Mesodermal cell (in vitro differentiated cells): ENCODE measurements at regions not wholly inside any gene's neighbourhood (a gene's known extent, or its start where the extent isn't known, plus 50 kb on each side); places are given as distances from the start of the nearest gene placed in this dataset.
"Not testable (repeated sequence)": the region's sequence is repeated elsewhere in the genome, so short reads cannot be mapped to it uniquely, and the experiment has no call there.

Source experiments
- H3K27ac ChIP-seq: 2 replicates; pipeline ENCODE4 v1.7.0; 2013; ENCODE audit warnings: mild to moderate bottlenecking, low read depth, low read length, moderate library complexity; ENCODE audit not compliant: severe bottlenecking
- H3K36me3 ChIP-seq: 2 replicates; pipeline ENCODE4 v1.7.1; 2013; ENCODE audit warnings: mild to moderate bottlenecking, low read length, moderate library complexity; ENCODE audit not compliant: control insufficient read depth, insufficient read depth
- H3K4me1 ChIP-seq: one replicate; pipeline ENCODE4 v1.7.1; 2013; ENCODE audit warnings: mild to moderate bottlenecking, low read length; ENCODE audit not compliant: insufficient read depth, control insufficient read depth, poor library complexity, severe bottlenecking
- H3K4me3 ChIP-seq: 2 replicates; pipeline ENCODE4 v1.7.0; 2013; ENCODE audit warnings: low read length, control low read depth, mild to moderate bottlenecking; ENCODE audit not compliant: insufficient read depth, poor library complexity, severe bottlenecking; ENCODE audit errors: extremely low read depth
- H3K9me3 ChIP-seq: 2 replicates; pipeline ENCODE4 v1.7.1; 2013; ENCODE audit warnings: mild to moderate bottlenecking, low read length, moderate library complexity; ENCODE audit not compliant: control insufficient read depth
- WGBS, 2 experiments: methylation state at CpG; one replicate each; pipeline ENCODE4 v1.1.5; 2013; ENCODE audit warnings: missing lambda C conversion rate in 2 of 2; ENCODE audit not compliant: insufficient coverage in 2 of 2; 5-methylcytosine and 5-hydroxymethylcytosine counted together

GRCh38 chr6:142016666-142017065, 116.1 kb upstream of the GJE1 start:
- not testable (repeated sequence) for H3K36me3 ChIP-seq, H3K27ac ChIP-seq, H3K9me3 ChIP-seq, H3K4me3 ChIP-seq
- H3K4me1 ChIP-seq: peaks cover 17% of the 10 kb centered on the region
- WGBS, 2 experiments: 83 to 100% methylated on average over 1 to 4 of the region's 5 CpGs

DNA sequence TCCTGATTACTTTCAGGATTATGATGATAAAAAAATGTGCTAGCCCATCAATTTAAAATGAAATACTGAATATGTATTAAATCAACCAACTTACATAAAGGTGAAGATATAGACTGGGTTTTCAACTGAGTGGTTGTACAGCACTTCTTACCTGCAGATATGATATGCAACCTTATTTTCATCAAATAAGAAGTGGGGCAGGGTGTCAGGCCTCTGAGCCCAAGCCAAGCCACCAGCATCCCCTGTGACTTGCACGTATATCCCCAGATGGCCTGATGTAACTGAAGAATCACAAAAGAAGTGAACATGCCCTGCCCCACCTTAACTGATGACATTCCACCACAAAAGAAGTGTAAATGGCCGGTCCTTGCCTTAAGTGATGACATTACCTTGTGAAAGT, 117.3 kb upstream of the GJE1 start:
- H3K36me3 ChIP-seq, H3K9me3 ChIP-seq, H3K4me3 ChIP-seq: not testable (repeated sequence)
- Histone ChIP-seq H3K27ac (peak overlapping the region; percentile 90), H3K4me1 (peaks cover 20% of the 10 kb centered on the region)
- WGBS, 2 experiments: 80% methylated on average over 1 of the region's 2 CpGs; no CpG with 5 or more reads in 1 of the 2 experiments

DNA sequence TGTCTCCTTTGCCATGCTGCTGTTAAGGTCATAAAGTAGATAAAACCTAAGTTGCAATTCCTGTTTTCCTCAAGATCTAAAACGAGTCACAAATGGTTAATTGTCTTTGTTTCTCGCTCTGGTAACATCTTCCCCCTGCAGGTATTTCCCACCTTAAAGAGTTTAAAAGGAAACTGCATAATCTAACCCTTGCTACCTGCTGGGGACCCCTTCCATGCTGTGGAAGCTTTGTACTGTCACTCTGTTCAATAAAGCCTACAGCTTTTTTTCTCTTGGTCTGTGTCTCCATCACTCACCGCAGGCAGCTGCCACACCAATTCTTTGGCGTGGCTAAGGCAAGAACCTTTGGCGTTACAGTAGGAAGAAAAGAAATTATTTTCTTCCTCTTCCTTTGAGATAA, 117.7 kb upstream of the GJE1 start:
- H3K9me3 ChIP-seq: no peaks in the 10 kb centered on the region
- peak overlapping the region; percentile 90 for H3K27ac ChIP-seq
- WGBS, 2 experiments: 0 to 6% methylated on average over 2 of the region's 5 CpGs
- H3K36me3 ChIP-seq: no peaks in the 10 kb centered on the region
- H3K4me1 ChIP-seq: peaks cover 24% of the 10 kb centered on the region
- H3K4me3 ChIP-seq: no peak overlapping the region

DNA sequence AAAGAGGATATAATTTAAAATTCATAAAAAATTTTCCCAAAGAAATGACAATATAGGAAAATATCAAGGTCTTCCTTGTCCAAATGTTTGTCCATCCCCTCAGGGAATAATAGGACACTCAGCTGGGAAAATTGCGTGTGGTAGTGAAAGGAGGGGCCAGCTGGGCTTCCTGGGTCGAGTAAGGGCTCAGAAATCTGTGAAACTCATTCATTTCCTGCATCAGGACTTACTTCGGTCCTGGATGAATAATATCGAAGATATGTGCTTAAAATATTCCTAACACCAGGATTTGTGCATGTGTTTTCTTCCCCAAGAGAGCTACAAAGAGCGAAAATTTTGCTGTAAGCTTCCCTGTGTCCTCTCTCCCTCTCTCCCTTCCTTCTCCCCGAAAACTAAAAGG, 118.2 kb upstream of the GJE1 start:
- Histone ChIP-seq H3K9me3 (no peaks in the 10 kb centered on the region), H3K4me1 (peaks cover 29% of the 10 kb centered on the region), H3K4me3 (no peak overlapping the region), H3K36me3 (no peaks in the 10 kb centered on the region), H3K27ac (peak overlapping the region; percentile 90)
- WGBS, 2 experiments: 8 to 51% methylated on average over 2 of the region's 6 CpGs

DNA sequence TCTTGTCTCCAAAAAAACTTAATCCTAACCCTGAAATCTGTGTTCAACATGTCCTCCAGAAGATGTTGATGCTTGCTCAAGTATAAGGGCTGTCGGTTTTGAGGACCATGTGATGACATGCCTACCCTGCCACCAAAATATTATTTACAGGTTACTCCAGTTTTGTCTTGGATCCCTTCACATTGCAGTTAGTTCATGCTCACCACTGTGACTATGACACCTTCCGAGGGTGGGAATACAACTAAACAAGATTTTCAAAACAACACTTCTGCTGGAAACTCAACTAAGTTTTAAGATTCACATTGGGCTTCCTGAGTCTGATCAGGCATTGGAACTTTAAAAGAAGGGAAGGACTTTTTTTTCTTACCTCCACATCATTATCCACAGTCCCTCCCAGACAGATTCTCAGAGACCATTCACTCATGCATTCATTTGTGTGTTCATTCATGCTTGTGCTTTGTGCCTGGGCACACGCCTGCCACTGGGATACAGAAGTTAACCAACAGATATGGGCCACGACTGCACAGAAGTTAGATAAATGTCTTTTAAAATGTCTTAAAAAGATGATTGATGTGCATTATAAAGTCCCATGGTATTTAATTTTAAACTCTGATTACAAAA, 118.7 kb upstream of the GJE1 start:
- 88 to 100% methylated on average over 1 to 2 of the region's 4 CpGs for WGBS, 2 experiments
- Histone ChIP-seq H3K4me1 (peaks cover 34% of the 10 kb centered on the region), H3K27ac (peak overlapping the region; percentile 90), H3K9me3 (no peaks in the 10 kb centered on the region), H3K36me3 (no peaks in the 10 kb centered on the region), H3K4me3 (no peak overlapping the region)

DNA sequence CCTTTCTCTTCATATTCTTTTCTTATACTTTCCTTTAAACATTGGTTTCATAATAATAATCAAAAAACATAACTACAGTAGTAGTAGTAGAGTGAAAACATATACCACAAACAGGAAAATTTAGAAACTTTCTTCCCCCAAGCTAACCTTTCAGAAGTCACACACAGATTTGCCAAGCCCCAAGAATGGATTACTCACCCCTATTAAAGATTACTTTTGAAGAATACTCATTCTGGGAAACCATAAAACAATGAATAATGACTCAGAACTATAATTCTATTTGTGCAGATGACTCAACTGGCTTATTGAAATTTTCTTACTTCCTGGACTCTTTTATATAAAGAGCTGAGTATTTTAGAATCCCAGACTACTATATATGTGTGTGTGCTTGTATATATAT, 119.4 kb upstream of the GJE1 start:
- Histone ChIP-seq H3K4me1 (peaks cover 37% of the 10 kb centered on the region), H3K27ac (no peak overlapping the region), H3K9me3 (no peaks in the 10 kb centered on the region), H3K36me3 (no peaks in the 10 kb centered on the region), H3K4me3 (no peak overlapping the region)

- H3K36me3 ChIP-seq: no peaks in the 10 kb centered on the region
- H3K27ac ChIP-seq: no peak overlapping the region
- WGBS, 2 experiments: 86 to 100% methylated on average over 1 of the region's 1 CpG
- H3K4me1 ChIP-seq: peaks cover 41% of the 10 kb centered on the region
- H3K9me3 ChIP-seq: peaks cover 4% of the 10 kb centered on the region
- no peak overlapping the region for H3K4me3 ChIP-seq
Observed at GRCh38 chr6:142011775-142012174, 121.0 kb upstream of the GJE1 start.

DNA sequence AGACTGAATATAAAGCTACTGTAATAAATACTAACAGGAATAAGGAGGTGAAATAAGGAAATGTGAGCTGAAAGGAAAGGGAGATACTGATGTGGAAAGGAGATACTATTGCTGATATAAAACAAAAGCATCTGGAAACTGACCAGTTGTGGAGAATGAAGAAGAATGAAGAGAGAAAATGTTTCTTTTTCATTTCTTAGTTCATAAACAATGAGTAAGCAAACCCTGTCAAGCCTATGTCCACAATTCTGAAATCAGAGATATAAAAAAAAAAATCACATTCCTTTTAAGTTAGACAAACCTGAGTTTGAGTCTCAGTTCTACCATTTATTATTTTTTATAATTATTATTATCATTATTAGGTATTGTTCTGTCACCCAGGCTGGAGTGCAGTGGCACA, 121.6 kb upstream of the GJE1 start:
- Histone ChIP-seq H3K9me3 (peaks cover 4% of the 10 kb centered on the region), H3K36me3 (no peaks in the 10 kb centered on the region), H3K27ac (no peak overlapping the region), H3K4me1 (peaks cover 41% of the 10 kb centered on the region), H3K4me3 (no peak overlapping the region)

DNA sequence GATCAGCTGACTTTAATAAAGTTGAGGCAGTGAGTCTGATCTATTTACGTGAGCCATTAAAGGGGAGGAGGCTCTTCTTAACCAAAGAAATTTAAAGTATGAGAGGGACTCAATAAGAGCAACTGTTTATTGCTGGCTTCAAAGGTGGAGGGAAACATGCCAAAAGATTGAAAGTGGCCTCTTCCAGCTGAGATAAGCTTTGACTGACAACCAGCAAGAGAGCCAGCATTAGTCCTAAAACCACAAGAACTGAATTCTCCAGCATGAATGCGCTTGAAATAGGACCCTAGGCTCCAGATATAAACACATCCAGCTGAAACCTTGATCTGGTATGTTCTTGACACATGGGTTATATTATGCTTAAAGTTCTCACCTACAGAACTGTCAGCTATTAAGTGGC, 123.1 kb upstream of the GJE1 start:
- Histone ChIP-seq H3K4me3 (no peak overlapping the region), H3K36me3 (no peaks in the 10 kb centered on the region), H3K9me3 (peaks cover 4% of the 10 kb centered on the region), H3K27ac (peak overlapping the region; percentile 60), H3K4me1 (peaks cover 37% of the 10 kb centered on the region)
- 62 to 84% methylated on average over 1 to 2 of the region's 2 CpGs for WGBS, 2 experiments

DNA sequence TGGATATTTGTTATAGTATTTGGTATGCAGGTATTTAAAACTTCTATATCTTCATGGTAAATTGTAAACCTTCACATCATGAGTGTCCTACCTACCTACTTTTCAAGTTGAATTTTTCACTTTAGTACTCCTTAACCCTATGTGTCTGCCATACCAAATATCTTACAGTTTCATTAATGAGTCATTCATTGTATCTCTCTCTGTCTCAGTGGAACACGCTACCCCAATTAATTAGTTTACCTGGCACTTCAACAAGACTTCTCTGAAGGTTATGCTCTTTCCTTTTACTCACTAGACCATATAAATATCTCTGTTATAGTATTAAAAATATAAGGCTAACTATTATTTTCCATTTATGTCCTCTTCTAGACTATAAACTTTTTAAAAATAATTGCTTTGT, 123.9 kb upstream of the GJE1 start:
- Histone ChIP-seq H3K4me1 (peaks cover 30% of the 10 kb centered on the region), H3K4me3 (no peak overlapping the region), H3K36me3 (no peaks in the 10 kb centered on the region), H3K27ac (no peak overlapping the region), H3K9me3 (peaks cover 4% of the 10 kb centered on the region)
- 80% methylated on average over 1 of the region's 1 CpG; no CpG with 5 or more reads in 1 of the 2 experiments for WGBS, 2 experiments

- no CpG with 5 or more reads among the region's 4 CpGs for WGBS, 2 experiments
- peaks cover 4% of the 10 kb centered on the region for H3K9me3 ChIP-seq
- H3K27ac ChIP-seq: no peak overlapping the region
- peaks cover 25% of the 10 kb centered on the region for H3K4me1 ChIP-seq
- H3K4me3 ChIP-seq: no peak overlapping the region
- H3K36me3 ChIP-seq: no peaks in the 10 kb centered on the region
Observed at GRCh38 chr6:142008016-142008735, 124.5 kb upstream of the GJE1 start.
